Omental fat pad (tissue), 3 donors: ENCODE measurements at regions not wholly inside any gene's neighbourhood (a gene's known extent, or its start where the extent isn't known, plus 50 kb on each side); places are given as distances from the start of the nearest gene placed in this dataset.
"Not testable (repeated sequence)": the region's sequence is repeated elsewhere in the genome, so short reads cannot be mapped to it uniquely, and the experiment has no call there.

Source experiments
- ATAC-seq: fragments of 150-250 bp; one replicate; pipeline ENCODE4 v1.9.1; 2016; ENCODE audit warnings: mild to moderate bottlenecking, moderate library complexity; ENCODE audit not compliant: low FRiP score
- DNase-seq: peaks from one replicate; pipeline ENCODE4 v3.0.0-alpha.2; 2019; ENCODE audit warnings: low spot score
- TF ChIP-seq, protein P1 (sequence below), 3 donors: fragments of 450-650 bp; IDR thresholded peaks; one replicate each; pipeline ENCODE4 v1.5.1; 2016 to 2017; ENCODE audit warnings: antibody characterized with exemption in 3 of 3, mild to moderate bottlenecking in 3 of 3, moderate library complexity in 2 of 3

DNA sequence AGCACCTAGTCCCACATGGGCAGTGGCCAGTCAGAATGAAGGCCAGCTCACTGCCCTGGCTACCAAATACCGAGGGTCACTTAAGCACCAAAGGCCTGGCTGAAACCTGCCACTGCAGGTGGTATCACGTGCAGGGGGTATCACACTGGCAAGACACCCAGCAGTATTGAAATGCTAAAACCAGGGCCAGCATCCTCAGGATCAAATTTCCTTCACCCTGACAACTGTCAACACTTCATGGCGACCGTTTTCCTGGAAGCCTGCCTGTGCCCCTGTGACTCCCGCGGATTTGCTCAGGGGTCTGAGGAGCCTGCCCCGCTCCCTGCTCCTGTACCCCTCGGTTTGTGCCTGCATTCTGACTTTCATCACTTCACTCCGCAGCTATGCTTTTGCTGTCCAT, 151.1 kb downstream of the TTLL2 start:
- no peak for ATAC-seq
- TF ChIP-seq, protein P1, sequence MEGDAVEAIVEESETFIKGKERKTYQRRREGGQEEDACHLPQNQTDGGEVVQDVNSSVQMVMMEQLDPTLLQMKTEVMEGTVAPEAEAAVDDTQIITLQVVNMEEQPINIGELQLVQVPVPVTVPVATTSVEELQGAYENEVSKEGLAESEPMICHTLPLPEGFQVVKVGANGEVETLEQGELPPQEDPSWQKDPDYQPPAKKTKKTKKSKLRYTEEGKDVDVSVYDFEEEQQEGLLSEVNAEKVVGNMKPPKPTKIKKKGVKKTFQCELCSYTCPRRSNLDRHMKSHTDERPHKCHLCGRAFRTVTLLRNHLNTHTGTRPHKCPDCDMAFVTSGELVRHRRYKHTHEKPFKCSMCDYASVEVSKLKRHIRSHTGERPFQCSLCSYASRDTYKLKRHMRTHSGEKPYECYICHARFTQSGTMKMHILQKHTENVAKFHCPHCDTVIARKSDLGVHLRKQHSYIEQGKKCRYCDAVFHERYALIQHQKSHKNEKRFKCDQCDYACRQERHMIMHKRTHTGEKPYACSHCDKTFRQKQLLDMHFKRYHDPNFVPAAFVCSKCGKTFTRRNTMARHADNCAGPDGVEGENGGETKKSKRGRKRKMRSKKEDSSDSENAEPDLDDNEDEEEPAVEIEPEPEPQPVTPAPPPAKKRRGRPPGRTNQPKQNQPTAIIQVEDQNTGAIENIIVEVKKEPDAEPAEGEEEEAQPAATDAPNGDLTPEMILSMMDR (IDR thresholded peaks at IDR 0.05): no peak

DNA sequence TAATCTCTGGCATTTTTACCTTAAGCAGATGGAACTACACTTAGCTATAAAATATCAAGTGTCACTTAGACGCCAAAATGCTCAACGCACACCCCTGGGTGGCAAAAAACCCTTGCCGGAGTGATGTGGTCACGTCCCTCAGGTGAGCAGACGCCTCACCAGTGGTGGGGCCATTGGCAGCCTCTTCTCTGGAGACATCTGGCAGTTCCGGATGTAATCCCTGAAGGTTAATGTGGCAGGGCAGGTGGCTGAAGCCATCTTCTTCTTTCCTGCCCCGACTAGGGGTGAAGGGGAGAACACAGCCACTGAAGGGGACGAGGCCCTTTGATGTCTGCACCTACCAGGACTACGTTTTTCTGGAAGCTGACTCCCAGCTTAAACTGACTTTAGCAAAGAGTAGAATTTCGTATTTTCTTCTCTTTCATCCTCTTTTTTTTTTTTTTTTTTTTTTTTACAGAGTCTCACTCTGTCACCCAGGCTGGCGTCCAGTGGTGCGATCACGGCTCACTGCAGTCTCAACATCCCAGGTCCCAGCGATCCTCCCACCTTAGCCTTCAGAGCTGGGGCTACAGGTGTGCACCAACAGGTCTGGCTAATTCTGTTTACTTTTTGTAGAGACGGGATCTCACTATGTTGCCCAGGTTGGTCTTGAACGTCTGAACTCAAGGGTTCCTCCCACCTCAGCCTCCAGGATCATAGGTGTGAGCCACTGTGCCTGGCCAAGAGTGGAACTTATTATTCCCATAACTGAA, 152.1 kb downstream of the TTLL2 start:
- DNase-seq (no peak), ATAC-seq (no peak)
- TF ChIP-seq, protein P1 (IDR thresholded peaks at IDR 0.05): no peak

More for the DNA sequence above, 151.1 kb downstream of the TTLL2 start:
- DNase-seq: no peak

DNA sequence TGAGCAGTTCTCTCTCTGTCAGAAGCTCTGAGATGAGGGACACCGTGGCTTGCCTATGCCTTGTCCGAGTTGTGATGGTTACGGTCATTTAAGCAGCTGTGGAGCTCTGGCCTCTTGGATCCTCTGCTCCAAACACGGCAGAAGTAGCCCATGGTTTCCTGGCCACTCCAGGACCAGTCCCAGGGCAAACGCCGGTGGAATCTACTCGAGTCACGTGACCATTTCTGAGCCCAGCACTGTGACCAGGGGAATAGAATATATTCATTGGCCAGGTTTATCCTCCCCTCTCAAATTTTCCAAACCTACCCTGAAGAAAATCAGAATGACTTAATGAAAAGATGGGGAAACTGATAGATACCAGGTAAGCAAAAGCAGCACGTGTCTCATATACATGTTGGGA, 152.8 kb downstream of the TTLL2 start:
- TF ChIP-seq, protein P1 (IDR thresholded peaks at IDR 0.05): no peak
- no peak for DNase-seq
- ATAC-seq: no peak

DNA sequence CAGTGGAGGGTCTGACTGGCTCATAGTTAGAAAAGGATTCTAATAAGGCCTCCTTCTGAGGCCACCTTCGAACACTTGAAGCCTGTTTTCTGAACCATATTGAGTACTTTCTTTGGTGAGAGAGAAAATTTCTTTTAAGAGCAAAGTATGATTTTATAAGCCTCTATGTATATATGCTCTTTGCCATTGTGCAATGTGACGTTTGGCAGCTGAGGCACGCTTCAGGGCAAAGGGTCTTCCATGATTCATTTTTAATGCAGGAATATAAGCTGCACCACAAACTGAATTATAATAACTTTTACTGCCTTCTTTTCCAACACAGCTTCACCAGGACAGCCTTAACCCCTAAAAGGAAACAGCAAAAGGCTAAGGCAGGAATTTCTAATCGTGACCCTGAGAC, 154.4 kb downstream of the TTLL2 start:
- TF ChIP-seq, protein P1 (IDR thresholded peaks at IDR 0.05): no peak
- no peak for ATAC-seq
- no peak for DNase-seq

DNA sequence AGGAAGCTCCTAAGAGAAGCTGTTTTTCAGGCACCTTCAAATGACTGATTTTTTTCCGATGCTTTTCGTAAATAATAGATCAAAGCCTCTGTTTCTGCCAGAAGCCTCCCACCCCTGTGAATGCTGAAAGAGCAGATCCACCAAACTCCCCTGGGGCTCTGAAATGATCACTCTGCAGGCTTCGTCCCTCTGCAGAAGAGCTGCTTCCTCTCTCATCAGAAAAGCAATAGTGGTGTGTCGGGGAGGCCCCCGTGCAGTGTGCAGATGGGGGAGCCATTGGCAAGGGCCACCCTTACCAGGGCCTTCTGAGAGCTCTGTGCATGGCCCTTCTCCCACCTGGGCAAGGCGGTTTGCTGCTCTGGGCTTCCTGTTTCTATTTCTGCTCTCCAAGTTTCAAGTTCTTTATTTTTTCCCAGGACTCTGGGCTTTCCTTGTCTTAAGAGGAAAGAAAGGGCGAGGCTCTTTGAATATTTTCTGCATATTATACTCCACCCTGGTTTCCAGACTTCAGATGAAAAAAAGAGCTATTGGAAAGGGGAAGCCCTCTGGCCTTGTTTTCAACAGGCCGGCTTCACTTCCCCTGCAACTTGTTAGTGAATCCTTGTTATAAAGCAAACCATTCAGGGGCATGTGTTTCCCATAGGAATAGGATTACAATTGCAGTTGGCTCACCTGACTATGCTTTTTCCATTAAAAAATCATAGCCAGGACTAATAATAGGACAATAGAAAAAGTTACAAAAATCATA, 155.2 kb downstream of the TTLL2 start:
- ATAC-seq (no peak), DNase-seq (no peak)
- TF ChIP-seq, protein P1 (IDR thresholded peaks at IDR 0.05): no peak

DNA sequence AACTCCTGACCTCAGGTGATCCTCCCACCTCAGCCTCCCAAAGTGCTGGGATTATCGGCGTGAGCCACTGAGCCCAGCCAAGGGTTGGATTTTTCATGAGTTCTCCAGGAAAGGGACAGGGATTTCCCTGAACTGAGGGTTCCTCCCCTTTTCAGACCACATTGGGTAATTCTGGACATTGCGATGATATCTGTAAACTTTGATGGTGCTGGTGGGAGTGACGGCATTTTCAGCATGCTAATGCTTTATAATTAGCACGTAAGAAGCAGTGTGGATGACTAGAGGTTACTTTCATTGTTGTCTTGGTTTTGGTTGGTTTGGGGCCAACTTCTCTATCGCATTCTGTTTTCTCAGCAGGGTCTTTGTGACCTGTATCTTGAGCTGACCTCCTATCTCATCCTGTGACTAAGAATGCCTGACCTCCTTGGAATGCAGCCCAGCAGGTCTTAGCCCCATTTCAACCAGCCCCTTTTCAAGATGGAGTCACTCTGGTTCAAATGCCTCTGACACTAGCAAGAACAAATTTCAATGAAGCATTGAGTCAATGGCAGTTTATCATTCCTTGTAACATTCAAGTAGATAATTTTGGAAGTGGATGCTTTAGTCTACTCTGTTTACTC, 156.5 kb downstream of the TTLL2 start:
- no peak for ATAC-seq

DNA sequence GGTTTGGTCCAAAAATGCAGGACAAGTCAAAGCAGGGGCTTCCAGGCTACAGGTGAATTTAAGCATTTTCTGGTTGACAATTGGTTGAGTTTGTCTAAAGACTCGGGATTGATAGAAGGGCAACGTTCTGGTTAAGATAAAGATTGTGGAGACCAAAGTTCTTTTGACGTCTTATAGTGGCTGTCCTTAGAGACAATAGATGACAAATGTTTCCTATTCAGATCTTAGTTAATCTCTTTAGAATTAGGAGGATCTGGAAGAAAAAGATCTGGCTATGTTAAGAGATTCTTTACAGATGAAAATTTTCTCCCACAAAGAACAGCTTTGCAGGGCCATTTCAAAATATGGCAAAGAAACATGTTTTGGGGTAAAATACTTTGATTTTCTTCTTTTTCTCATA, 157.9 kb downstream of the TTLL2 start:
- not testable (repeated sequence) for ATAC-seq, DNase-seq

More for the DNA sequence above, 156.5 kb downstream of the TTLL2 start:
- no peak for DNase-seq
- TF ChIP-seq, protein P1 (IDR thresholded peaks at IDR 0.05): no peak
